ENCODE measurements at regions not wholly inside any gene's neighbourhood (a gene's known extent, or its start where the extent isn't known, plus 50 kb on each side); places are given as distances from the start of the nearest gene placed in this dataset.

DNA sequence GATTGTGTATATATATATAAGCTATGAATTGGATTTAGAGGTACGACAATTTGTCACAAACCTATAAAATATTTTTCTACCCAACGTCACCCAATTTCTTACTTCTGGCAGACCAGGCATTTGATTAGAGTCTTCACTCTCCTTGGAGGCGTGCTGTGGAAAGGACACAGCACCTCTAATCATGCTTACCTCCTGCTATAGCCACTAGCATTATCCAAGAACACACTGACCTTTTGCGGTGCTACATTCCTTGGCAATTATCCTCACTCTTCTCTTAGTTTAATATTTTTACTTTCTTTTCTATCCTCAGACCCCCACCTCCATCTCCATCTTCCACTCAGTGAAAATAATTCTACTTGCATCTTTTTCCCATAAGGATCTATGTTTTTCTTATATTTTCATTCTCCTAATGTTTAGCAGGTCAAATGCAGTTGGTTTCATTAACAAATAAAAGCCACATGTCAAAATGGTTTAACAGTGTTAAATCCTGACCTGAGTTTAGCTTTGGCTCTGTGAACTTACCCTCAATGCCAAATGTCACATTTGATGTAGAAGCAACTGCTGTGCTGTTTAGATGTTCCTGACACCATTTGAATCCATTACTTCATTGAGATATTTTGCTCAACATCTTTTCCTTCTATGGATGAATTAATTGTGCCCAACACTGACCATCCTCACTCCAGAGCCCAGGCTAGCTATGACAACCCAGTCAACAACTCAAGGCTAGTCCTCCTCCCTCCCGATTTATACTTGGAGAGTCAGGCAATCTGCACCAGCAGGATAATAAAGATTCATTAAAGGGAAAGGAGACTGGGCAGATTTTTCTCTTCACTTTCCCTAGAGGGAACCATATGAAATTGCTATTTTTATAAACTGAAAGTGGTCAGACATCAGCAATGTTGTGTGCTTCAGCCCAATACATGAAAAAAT, 240.5 kb downstream of the MREG start:
- TF ChIP-seq, protein P1, sequence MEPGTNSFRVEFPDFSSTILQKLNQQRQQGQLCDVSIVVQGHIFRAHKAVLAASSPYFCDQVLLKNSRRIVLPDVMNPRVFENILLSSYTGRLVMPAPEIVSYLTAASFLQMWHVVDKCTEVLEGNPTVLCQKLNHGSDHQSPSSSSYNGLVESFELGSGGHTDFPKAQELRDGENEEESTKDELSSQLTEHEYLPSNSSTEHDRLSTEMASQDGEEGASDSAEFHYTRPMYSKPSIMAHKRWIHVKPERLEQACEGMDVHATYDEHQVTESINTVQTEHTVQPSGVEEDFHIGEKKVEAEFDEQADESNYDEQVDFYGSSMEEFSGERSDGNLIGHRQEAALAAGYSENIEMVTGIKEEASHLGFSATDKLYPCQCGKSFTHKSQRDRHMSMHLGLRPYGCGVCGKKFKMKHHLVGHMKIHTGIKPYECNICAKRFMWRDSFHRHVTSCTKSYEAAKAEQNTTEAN (CRISPR knock-in tag; IDR thresholded peaks at IDR 0.05): no peak
- TF ChIP-seq, protein P2, sequence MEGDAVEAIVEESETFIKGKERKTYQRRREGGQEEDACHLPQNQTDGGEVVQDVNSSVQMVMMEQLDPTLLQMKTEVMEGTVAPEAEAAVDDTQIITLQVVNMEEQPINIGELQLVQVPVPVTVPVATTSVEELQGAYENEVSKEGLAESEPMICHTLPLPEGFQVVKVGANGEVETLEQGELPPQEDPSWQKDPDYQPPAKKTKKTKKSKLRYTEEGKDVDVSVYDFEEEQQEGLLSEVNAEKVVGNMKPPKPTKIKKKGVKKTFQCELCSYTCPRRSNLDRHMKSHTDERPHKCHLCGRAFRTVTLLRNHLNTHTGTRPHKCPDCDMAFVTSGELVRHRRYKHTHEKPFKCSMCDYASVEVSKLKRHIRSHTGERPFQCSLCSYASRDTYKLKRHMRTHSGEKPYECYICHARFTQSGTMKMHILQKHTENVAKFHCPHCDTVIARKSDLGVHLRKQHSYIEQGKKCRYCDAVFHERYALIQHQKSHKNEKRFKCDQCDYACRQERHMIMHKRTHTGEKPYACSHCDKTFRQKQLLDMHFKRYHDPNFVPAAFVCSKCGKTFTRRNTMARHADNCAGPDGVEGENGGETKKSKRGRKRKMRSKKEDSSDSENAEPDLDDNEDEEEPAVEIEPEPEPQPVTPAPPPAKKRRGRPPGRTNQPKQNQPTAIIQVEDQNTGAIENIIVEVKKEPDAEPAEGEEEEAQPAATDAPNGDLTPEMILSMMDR (IDR thresholded peaks at IDR 0.05): no peak
- TF ChIP-seq ELF4 (CRISPR knock-in tag; IDR thresholded peaks at IDR 0.05; ENCODE audit: low read depth): no peak
